Activated CD4-positive, alpha-beta T cell treated with anti-CD3 and anti-CD28 coated beads, Interleukin-2, amount 50 U/mL, for 16 hours (primary cell): ENCODE measurements at regions not wholly inside any gene's neighbourhood (a gene's known extent, or its start where the extent isn't known, plus 50 kb on each side); places are given as distances from the start of the nearest gene placed in this dataset.

Experiments used
- DNase-seq: peaks from one replicate; pipeline ENCODE4 v3.0.0-alpha.2; 2020

GRCh38 chr16:86894029-86894567 lies 315.7 kb downstream of the FOXL1 start:
- no peak for DNase-seq

- DNase-seq = no peak
Observed at GRCh38 chr16:86894925-86895324, 316.6 kb downstream of the FOXL1 start.

- DNase-seq = no peak
Observed at GRCh38 chr16:86895606-86896005, 317.3 kb downstream of the FOXL1 start.

GRCh38 chr16:86896976-86897375 lies 318.6 kb downstream of the FOXL1 start:
- DNase-seq = no peak

- DNase-seq = no peak
Observed at GRCh38 chr16:86897486-86897885, 319.1 kb downstream of the FOXL1 start.

- DNase-seq = no peak
Observed at GRCh38 chr16:86898386-86898785, 320.0 kb downstream of the FOXL1 start.

GRCh38 chr16:86899151-86899550 lies 320.8 kb downstream of the FOXL1 start:
- DNase-seq = no peak

- no peak for DNase-seq
Observed at GRCh38 chr16:86899757-86900156, 321.4 kb downstream of the FOXL1 start.

- DNase-seq = no peak
Observed at GRCh38 chr16:86901483-86901882, 323.1 kb downstream of the FOXL1 start.

GRCh38 chr16:86902656-86903001 lies 324.3 kb downstream of the FOXL1 start:
- no peak for DNase-seq

GRCh38 chr16:86903068-86903467 lies 324.7 kb downstream of the FOXL1 start:
- no peak for DNase-seq

GRCh38 chr16:86905302-86905701 lies 327.0 kb downstream of the FOXL1 start:
- no peak for DNase-seq

- no peak for DNase-seq
Observed at GRCh38 chr16:86906623-86907022, 328.3 kb downstream of the FOXL1 start.

- DNase-seq = no peak
Observed at GRCh38 chr16:86909359-86910160, 331.2 kb downstream of the FOXL1 start.

GRCh38 chr16:86910161-86910769 lies 331.9 kb downstream of the FOXL1 start:
- DNase-seq = no peak

GRCh38 chr16:86911437-86911958 lies 333.1 kb downstream of the FOXL1 start:
- no peak for DNase-seq

GRCh38 chr16:86913886-86914285 lies 335.5 kb downstream of the FOXL1 start:
- no peak for DNase-seq

GRCh38 chr16:86914876-86915717 lies 336.7 kb downstream of the FOXL1 start:
- no peak for DNase-seq

- DNase-seq = no peak
Observed at GRCh38 chr16:86917471-86918365, 339.4 kb downstream of the FOXL1 start.

- DNase-seq = no peak
Observed at GRCh38 chr16:86918637-86919036, 340.3 kb downstream of the FOXL1 start.

GRCh38 chr16:86919078-86919477 lies 340.7 kb downstream of the FOXL1 start:
- no peak for DNase-seq
